Natural killer cell (primary cell): ENCODE measurements at regions not wholly inside any gene's neighbourhood (a gene's known extent, or its start where the extent isn't known, plus 50 kb on each side); places are given as distances from the start of the nearest gene placed in this dataset.

Source experiments
- ATAC-seq, 3 donors: fragments of 150-1000 bp in 2 of 3; fragments of 200-7000 bp in 1 of 3; cut with Tn5 transposase; 1 replicate in 1 of 3; 2 replicates in 2 of 3; pipeline ENCODE4 v1.10.0; 2021; ENCODE audit warnings: mild to moderate bottlenecking in 2 of 3, moderate library complexity in 2 of 3
- DNase-seq, 2 donors: peaks; one replicate each; pipeline versions ENCODE4 v3.0.0 to v3.0.0-alpha.2; 2013 to 2021; ENCODE audit warnings: mixed read lengths in 1 of 2
- H3K27ac ChIP-seq: one replicate; pipeline ENCODE4 v1.5.1; 2013; ENCODE audit warnings: mild to moderate bottlenecking, low read length
- H3K27me3 ChIP-seq: one replicate; pipeline ENCODE4 v1.6.1; 2013; ENCODE audit warnings: low read length; ENCODE audit not compliant: control insufficient read depth, insufficient read depth
- H3K36me3 ChIP-seq: one replicate; pipeline ENCODE4 v1.6.1; 2013; ENCODE audit warnings: low read length; ENCODE audit not compliant: control insufficient read depth, insufficient read depth
- H3K4me1 ChIP-seq: one replicate; pipeline ENCODE4 v1.6.1; 2013; ENCODE audit warnings: low read length; ENCODE audit not compliant: control insufficient read depth, insufficient read depth
- H3K4me3 ChIP-seq: one replicate; pipeline ENCODE4 v1.5.1; 2013; ENCODE audit warnings: low read length
- H3K9me3 ChIP-seq: one replicate; pipeline ENCODE4 v1.6.1; 2013; ENCODE audit warnings: low read length; ENCODE audit not compliant: control insufficient read depth, insufficient read depth
- H3K27ac Mint-ChIP-seq, 2 donors: one replicate each; pipeline ENCODE4 v1.8.0; 2022; ENCODE audit warnings: mild to moderate bottlenecking in 2 of 2, mixed read lengths in 2 of 2, moderate library complexity in 1 of 2
- H3K27me3 Mint-ChIP-seq, 2 donors: one replicate each; pipeline ENCODE4 v1.8.0; 2022; ENCODE audit warnings: low read depth in 2 of 2, mixed read lengths in 2 of 2
- H3K36me3 Mint-ChIP-seq: one replicate; pipeline ENCODE4 v1.8.0; 2022; ENCODE audit warnings: mixed read lengths
- H3K4me1 Mint-ChIP-seq, 2 donors: one replicate each; pipeline ENCODE4 v1.8.0; 2022; ENCODE audit warnings: mixed read lengths in 2 of 2
- H3K4me3 Mint-ChIP-seq: one replicate; pipeline ENCODE4 v1.8.0; 2022; ENCODE audit warnings: mild to moderate bottlenecking, moderate library complexity, mixed read lengths
- H3K9me3 Mint-ChIP-seq, 2 donors: one replicate each; pipeline ENCODE4 v1.8.0; 2022; ENCODE audit warnings: mixed read lengths in 2 of 2
- CTCF ChIP-seq: fragments of 200-600 bp; IDR thresholded peaks from one replicate; pipeline ENCODE4 v1.8.0; 2022; ENCODE audit warnings: antibody characterized with exemption
- WGBS: methylation state at CpG from one replicate; pipeline ENCODE4 v1.1.7; 2013; ENCODE audit warnings: missing lambda C conversion rate; ENCODE audit not compliant: insufficient coverage; 5-methylcytosine and 5-hydroxymethylcytosine counted together
- intact Hi-C: fragments of 100-400 bp; cut with micrococcal nuclease; formaldehyde crosslinking; loops from one replicate; pipeline ENCODE4 v1.14.2; 2022

GRCh38 chr3:185309795-185310194, 53.1 kb upstream of the MAP3K13 start:
- Mint-ChIP-seq H3K4me3 (no peak overlapping the region), H3K9me3 (peaks cover 2 to 3% of the 10 kb centered on the region in 2 donors), H3K27ac (no peak overlapping the region), H3K4me1 (no peaks in the 10 kb centered on the region), H3K27me3 (no peaks in the 10 kb centered on the region), H3K36me3 (no peaks in the 10 kb centered on the region)
- Histone ChIP-seq H3K4me1 (no peaks in the 10 kb centered on the region), H3K9me3 (no peaks in the 10 kb centered on the region), H3K27me3 (no peaks in the 10 kb centered on the region), H3K27ac (no peak overlapping the region), H3K4me3 (no peak overlapping the region), H3K36me3 (no peaks in the 10 kb centered on the region)
- WGBS, result 91% methylated on average over 3 of the region's 3 CpGs
- intact Hi-C loops, result loop anchor here (5.0 kb wide), 1 partner anchor 432 kb away; no protein-coding TSS in a partner anchor
- ATAC-seq (no peak), DNase-seq (no peak)
- TF ChIP-seq CTCF, result no peak

- no peak for TF ChIP-seq CTCF
- Mint-ChIP-seq H3K27ac (no peak overlapping the region), H3K9me3 (peaks cover 2 to 3% of the 10 kb centered on the region in 2 donors), H3K36me3 (no peaks in the 10 kb centered on the region), H3K4me1 (no peaks in the 10 kb centered on the region), H3K4me3 (no peak overlapping the region), H3K27me3 (no peaks in the 10 kb centered on the region)
- 74% methylated on average over 3 of the region's 3 CpGs for WGBS
- no peak for ATAC-seq
- H3K9me3 ChIP-seq, result no peaks in the 10 kb centered on the region
- H3K36me3 ChIP-seq, result no peaks in the 10 kb centered on the region
- intact Hi-C loops, result no loop called here
- DNase-seq, result no peak
- no peaks in the 10 kb centered on the region for H3K27me3 ChIP-seq
- H3K4me1 ChIP-seq, result no peaks in the 10 kb centered on the region
- H3K27ac ChIP-seq, result no peak overlapping the region
- no peak overlapping the region for H3K4me3 ChIP-seq
Measured at GRCh38 chr3:185311991-185312390, 50.9 kb upstream of the MAP3K13 start.
